NCI-H1417 treated with DMSO at 0.1 percent for 48 hours (cell line): ENCODE measurements at regions not wholly inside any gene's neighbourhood (a gene's known extent, or its start where the extent isn't known, plus 50 kb on each side); places are given as distances from the start of the nearest gene placed in this dataset.
"Not testable (repeated sequence)": the region's sequence is repeated elsewhere in the genome, so short reads cannot be mapped to it uniquely, and the experiment has no call there.

Source experiments
- DNase-seq: peaks from one replicate; lab custom pipeline; 2025; lab: John Stamatoyannopoulos, UW

DNA sequence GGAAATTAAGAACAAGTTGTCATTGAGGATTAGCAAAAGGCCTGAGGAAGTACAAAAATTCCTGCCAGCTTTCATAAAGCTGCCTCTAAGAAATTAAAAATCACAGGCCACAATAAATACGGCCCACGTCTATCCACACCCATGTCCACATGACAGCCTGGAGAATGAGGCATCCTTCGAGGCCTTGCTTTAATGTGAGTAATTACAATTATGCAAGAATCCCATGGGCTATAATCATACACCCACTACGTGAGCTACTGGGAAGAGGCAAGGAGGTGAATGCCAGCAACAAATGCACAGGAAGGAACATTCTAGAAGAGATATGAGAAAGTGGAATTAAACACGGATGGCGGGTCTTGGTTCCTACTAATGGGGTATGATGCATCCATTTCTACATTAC lies 65.4 kb upstream of the ZFHX3 start:
- DNase-seq, result no peak

DNA sequence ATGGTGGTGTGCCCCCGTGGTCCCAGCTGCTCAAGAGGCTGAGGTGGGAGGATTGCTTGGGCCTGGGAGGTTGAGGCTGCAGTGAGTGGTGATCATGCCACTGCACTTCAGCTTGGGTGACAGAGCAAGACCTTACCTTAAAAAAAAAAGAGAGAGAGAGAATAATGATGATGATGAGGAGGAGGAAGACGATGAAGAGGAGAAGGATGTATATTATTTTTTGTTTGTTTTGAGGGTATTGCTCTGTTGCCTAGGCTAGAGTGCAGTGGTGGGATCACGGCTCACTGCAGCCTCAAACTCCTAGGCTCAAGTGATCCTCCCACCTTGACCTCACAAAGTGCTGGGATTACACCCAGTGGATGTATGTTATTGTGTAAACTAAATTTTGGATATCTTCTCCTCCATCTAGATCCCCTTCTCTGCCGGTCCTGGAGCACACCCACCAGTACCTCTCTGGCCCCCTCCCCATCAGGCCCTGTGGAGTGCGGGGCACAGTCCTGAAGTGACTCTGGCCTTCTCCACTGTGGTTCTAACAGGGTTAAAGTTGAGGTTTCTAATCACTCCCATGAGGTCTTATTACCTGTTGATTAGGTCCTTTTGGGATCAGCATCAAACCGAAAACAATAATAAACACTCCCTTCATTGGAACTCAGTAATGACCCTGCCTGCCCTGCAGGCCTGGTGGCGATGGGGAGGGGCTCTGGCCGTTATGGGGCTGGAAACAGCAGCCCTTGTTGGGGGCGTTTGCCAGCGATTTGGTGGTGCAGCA lies 60.5 kb upstream of the ZFHX3 start:
- no peak for DNase-seq

DNA sequence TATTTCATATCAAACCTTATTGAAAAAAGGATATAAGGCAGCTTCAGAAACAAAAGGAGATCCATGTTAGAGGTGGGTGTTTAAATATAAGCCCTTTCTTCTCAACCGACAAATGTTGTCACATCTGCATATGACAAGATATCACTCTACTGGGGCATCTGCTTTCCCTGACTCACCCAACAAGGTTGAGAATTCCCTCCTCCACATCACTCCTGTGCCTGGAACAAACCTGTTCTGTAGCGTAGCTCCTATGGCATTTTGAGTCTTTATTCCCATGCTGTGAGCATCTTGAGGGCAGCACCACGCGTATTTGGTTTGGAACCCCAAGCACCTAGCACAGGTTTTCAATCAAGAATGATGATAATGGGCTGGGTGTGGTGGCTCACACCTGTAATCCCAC lies 59.4 kb upstream of the ZFHX3 start:
- DNase-seq, result no peak

DNA sequence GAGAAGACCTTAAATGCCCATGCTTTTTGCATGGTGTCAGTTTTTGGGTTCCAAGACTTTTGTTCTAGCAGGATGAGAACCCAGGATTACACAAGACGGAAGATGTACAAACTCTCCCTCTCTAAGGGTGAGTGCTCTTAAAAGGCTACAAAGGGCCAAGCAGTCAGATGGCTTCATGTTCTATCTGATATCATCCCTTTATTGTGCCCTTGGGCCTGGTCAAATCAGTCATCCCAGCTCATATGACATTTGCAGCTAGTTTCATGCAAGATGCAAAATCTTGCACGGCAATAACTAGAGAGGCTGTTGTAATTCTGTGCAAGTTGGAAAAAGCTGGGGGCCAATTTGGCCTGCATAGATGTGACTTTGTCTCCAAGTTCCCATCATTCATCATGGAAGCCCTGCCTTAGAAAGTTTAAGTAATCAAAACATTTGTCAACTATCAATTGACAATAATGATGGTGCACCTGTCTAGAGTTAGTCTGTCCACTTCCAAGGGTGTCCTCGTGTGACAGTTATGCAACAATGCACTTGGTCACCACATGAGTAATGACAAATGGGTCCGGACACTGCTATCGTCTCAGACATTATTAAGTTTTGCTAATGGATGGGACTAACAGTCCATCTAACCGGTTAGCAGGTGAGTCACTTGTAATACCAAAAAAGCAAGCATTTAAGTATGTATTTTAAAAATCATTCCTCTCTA lies 58.6 kb upstream of the ZFHX3 start:
- no peak for DNase-seq

DNA sequence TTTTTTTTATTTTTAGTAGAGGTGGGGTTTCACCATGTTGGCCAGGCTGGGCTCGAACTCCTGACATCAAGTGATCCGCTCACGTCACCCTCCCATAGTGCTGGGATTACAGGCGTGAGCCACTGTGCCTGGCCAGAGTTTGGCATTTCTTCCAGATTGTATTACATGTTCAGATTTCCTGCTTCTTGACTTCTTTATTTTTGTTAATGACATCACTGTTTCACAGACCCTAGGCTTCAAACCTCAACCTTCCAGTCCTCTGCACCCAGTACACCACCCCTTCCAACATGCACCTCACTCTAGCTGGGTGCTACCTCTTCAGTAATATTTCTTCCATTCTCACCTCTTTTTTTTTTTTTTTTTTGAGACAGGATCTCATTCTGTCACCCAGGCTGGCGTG lies 53.6 kb upstream of the ZFHX3 start:
- DNase-seq, result no peak

DNA sequence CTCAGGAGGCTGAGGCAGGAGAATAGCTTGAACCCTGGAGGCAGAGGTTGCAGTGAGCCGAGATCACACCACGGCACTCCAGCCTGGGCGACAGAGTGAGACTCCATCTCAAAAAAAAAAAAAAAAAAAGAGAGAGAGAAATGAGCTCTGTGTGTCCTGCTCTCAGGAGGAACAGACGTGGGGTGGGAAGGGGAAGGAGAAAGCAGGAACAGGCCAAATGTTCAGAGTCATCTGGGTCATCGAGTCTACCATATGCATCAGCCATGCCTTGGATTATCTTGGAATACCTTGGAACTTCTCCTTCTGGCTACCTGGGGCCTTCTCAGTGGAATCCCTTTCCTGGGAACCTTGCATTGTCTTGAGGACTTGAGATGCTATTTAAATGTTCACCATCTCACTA lies 51.7 kb upstream of the ZFHX3 start:
- not testable (repeated sequence) for DNase-seq
